ENCODE measurements at regions not wholly inside any gene's neighbourhood (a gene's known extent, or its start where the extent isn't known, plus 50 kb on each side); places are given as distances from the start of the nearest gene placed in this dataset.

DNA sequence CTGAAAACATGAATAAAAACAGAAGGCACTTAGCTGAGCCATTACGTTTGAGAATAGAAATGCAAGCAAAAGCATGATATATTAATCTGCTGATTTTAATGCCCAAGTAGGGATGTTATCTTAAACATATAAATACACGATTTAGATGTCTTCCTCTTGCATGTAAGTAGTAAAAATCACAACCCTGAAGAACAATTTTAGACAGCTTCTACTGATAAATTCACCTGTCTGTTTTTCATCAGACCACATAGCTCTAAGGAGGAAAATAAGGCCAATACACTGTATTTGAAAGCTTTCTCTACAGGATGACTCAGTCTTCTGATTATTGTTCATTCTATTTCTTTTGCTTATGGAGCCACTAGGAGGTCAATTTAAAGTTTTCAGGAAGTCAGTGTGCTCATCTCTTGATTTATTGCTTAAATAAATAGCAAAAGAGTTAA lies 210.9 kb upstream of the CHRM2 start:
- TF ChIP-seq, protein P1, sequence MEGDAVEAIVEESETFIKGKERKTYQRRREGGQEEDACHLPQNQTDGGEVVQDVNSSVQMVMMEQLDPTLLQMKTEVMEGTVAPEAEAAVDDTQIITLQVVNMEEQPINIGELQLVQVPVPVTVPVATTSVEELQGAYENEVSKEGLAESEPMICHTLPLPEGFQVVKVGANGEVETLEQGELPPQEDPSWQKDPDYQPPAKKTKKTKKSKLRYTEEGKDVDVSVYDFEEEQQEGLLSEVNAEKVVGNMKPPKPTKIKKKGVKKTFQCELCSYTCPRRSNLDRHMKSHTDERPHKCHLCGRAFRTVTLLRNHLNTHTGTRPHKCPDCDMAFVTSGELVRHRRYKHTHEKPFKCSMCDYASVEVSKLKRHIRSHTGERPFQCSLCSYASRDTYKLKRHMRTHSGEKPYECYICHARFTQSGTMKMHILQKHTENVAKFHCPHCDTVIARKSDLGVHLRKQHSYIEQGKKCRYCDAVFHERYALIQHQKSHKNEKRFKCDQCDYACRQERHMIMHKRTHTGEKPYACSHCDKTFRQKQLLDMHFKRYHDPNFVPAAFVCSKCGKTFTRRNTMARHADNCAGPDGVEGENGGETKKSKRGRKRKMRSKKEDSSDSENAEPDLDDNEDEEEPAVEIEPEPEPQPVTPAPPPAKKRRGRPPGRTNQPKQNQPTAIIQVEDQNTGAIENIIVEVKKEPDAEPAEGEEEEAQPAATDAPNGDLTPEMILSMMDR (conservative IDR thresholded peaks at IDR 0.05; ENCODE audit: low read length) = no peak
- no peak for TF ChIP-seq EZH2phosphoT487 (IDR thresholded peaks at IDR 0.05; ENCODE audit: borderline replicate concordance)

Measured in Loucy (cell line).